NOMO-1 treated with dmso at 0.1 percent for 144 hours (cell line): ENCODE measurements at regions not wholly inside any gene's neighbourhood (a gene's known extent, or its start where the extent isn't known, plus 50 kb on each side); places are given as distances from the start of the nearest gene placed in this dataset.
"Not testable (repeated sequence)": the region's sequence is repeated elsewhere in the genome, so short reads cannot be mapped to it uniquely, and the experiment has no call there.

Experiments used
- DNase-seq: peaks from one replicate; lab custom pipeline; 2025; ENCODE audit not compliant: unreplicated experiment; lab: John Stamatoyannopoulos, UW

DNA sequence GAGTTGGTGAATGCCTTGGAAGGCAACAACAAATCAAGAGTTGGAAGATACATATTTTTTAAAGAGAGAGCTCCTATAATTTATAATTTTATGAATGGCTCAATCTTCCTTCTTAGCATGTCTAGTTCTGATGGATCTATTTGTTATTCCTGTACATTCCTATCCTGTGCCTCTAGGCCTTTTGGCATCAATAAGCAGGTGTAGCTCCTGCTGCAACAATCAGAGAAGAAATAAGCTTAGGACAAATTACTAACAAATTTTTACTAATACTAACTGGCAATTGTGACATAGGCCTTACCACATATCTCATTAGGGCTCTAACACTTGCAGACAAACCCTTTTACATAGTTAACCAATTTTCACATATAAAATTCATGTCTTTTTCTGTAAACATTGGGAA, 682.0 kb downstream of the LTN1 start:
- no peak for DNase-seq

DNA sequence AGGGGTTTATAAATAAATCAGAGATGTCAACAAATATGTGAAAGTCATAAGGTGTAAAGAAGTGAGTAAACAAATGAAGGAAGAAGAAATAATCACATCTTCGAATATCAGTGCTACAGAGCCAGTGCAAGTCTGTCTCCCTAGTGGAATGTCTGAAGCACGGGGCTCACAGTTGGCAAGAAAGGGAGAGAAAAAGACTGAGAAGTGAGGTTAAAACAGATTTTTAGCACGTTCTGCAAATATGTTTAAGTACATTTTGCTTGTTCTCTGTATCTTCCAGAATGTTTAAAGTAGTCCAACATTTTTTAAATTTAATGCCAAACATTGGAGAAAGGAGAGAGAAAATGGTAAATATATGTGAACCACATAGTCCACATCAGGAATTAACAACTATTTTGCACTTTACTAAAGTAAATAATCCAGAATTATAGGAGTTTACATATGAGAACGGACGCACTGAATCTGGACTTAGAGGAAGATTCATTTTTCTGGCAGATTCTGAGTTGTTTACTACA, 682.4 kb downstream of the LTN1 start:
- DNase-seq = no peak

DNA sequence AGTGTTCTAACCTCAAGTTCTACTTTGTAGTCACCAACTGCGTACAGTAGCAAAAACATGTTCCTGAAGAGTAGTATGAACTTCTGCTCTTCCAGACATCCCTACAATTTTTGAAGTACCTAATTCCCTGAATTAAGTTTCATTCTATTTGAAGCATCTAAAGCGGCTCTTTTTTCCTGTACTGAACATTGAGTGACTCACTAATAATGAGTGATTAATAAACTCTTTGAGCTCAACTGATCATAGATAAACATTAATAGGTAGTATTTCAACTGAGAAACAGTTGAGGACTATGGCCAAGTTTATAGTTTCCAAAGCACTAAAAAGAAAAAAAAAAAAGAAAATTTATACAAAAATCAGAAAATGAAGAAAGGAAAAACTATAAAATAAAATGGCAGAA, 683.1 kb downstream of the LTN1 start:
- no peak for DNase-seq

DNA sequence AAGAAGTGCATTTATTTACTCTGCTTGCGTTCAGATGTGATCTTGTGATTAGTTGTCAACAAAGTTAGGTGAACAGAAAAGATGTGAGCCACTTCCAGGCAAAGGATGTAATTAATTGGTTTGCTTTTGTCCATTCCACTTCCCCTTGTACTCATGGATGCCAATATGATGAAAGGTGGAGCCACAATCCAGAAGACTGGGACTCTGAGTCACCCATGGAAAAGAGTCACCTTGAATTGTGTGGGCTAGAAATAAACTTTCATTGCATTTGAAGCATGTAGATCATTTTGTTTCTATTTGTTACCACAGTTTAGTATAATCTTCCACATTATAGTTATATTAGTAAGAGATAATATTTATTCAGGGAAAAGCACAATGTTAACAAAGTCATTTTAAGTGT, 684.2 kb downstream of the LTN1 start:
- DNase-seq = no peak

DNA sequence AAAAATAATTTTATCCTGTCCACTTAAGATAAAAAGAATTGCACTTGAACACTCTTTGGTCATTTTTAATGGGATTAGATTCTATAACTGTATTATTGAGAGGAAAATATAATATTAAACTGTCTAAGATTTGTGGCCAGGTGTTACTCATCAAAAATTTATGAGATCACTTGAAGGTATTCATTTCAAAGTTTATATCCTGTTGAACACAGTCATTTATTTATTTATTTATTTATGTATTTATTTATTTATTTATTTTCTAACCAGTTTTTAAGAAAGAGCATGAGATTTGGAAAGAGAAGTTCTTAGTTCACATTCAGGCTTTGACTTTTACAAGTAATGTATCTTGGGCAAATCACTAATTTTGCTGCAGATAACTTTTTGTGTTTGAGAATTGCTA, 692.7 kb downstream of the LTN1 start:
- DNase-seq = no peak

DNA sequence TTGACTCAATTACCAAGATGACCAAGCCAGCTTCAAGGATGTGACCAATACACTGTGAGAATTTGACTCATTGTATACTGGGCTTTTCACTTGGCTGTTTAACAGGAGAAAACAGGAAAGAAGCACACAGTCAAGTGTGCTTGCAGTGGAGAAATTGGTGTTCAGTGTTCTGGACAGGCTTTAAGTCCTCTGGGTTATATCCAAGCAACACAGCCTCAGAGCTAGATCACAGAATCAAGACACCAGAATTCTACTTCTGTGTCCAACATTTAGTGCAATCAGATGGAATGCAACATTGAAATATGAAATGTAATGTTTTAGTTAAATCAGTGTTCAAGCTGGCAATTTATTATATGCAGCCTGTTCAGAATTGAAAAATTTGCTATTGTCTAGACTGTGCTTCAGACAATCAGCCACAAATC, 694.4 kb downstream of the LTN1 start:
- no peak for DNase-seq

DNA sequence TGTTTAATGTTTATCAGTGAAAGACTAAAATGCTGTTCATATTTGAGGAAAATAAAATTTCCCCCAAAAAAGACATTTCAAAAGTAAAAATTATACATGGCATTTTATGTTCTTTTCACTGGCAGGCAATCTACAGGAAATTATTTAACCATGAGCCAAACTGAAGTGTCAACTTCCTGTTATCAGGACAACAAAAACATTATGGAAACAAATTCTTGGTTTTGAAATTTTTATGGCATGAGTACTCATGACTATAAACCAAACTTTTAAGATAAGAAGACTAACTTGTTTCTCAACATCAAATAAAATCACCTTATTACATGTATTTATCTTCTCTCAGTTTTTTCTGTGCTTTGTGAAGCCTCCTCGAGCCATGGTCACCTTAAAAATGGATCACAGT, 698.6 kb downstream of the LTN1 start:
- no peak for DNase-seq

DNA sequence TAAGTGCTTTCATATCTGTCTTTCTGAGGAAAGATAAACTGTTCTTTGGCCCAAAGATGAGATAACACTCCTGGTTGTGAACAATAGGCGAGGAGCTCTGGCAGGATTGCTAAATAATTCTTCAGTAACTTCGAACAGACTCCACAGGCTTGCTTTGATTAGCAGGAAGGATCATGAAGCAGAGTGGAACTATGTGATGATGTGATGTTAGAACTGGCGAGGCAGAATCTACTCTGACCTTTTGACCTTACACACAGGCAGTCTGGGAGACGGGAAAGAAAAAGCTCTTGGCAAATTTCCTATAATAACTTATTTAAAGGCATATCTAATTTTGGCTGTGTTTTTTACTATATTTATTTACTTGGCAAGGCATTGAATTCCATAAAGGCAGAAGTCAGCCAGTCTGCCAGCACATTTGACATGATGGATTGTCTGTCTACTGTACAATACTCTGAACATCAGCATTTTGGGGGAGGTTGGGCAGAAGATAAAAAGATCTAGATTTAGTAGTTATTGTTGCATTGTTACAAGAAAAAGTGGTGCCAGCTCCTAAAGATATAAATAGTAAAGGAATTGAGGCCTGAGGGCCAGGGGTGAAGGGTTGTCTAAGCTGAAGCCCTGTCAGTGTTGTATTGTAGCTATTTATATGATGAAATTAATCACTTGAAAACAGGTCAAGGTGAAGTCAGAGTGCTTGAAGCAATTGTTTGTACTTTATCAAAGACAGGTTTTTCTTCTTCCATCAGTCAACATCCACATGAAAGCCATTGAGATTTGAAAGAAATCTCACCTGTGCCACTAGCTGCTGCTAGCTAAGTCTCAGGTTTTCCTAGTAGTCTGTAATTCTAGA, 708.8 kb downstream of the LTN1 start:
- DNase-seq = no peak

DNA sequence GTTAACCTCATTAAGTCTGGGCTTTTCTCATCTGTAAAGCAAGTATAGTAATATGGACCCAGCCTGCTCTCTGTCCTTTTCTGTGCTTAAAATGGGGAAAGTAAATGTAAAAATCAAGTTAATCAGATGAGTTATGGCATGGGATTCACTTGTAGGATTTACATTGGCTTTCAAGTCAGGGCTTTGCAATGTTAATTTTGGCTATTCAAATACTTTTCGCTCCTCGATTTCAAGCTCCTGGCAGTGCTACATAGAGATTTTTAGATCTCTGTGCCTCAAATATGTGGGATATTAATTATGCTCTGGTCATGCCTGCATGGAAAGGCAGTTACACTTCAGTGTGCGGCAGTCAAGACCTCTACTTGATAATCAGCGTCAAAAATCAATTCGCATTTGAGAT, 709.8 kb downstream of the LTN1 start:
- no peak for DNase-seq

DNA sequence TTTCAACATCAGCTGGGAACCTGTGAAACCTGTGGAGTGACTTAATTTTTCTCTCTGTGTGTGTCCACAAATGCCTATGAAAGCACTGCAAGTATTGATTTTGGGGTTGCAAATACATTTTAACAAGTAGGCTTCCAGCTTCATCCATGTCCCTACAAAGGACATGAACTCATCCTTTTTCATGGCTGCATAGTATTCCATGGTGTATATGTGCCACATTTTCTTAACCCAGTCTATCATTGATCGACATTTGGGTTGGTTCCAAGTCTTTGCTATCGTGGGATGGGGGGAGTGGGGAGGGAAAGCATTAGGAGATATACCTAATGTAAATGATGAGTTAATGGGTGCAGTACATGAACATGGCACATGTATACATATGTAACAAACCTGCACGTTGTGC, 711.3 kb downstream of the LTN1 start:
- not testable (repeated sequence) for DNase-seq

DNA sequence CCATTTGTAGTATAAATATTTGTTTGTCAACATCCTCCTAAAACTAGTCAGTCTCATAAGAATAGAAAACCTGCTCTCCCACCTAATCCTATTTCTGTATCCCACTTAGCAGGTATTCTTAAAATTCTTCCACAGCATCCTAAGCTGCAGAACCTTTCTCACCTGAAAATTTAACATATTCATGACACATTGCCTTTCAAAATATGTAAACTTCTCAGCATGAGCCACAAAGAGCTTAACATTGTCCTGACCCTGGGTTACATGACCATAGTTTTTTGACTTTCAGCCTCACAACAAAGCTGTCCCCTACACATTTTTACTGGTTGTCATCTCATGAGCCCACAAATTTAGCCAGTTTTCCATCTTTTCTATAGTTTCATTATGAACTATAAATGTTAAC, 712.1 kb downstream of the LTN1 start:
- DNase-seq = no peak

DNA sequence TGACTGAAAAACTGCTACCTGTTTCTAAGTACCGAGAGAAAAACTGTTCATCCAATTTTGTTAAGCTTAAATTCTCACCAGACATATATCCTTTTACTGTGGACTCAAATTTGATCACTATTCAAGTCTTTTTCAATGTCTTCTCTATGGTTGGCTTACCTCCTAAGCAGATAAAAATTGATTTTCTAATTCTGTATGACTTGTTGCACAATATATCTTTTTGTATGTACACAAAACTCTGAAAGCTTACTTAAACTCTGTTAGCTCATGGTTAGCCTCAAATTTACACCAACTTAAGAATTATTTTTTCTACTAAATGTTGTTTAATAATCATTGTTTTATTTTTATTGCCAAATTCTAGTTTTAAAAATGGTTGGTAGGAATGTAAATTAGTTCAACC, 715.4 kb downstream of the LTN1 start:
- no peak for DNase-seq

DNA sequence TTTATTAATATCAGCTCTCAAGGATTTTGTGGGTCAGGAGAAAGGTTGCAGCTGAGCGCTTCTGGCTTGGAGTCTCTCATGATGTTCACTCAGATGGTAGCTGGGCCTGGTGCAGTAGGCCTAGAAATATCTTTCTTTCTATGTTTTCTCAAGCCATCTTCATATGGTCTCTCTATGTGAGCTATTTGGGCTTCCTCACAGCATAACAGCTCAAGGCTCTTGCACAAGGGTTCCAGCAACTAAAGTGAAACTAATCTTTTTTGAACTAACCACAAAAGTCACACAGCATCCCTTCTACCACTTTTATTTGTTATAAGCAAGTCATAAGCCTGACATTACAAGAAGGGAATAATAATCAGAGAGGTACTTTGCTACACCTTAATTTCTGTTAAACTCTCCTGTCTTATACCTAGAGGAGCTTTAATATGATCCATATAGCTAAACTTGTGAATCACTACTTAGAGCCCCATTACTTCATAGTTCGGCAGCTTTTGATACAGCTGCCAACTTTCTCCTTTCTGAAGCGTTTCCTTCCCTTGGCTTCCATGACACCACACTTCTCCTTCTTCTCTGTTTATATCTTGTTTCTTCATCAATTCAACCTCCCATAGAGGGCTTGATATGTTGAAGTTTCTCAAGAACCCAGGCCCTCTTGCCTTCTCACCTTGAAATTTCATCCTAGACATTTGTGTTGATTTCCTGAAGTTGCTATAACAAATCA, 720.2 kb downstream of the LTN1 start:
- DNase-seq = peak; percentile 1

DNA sequence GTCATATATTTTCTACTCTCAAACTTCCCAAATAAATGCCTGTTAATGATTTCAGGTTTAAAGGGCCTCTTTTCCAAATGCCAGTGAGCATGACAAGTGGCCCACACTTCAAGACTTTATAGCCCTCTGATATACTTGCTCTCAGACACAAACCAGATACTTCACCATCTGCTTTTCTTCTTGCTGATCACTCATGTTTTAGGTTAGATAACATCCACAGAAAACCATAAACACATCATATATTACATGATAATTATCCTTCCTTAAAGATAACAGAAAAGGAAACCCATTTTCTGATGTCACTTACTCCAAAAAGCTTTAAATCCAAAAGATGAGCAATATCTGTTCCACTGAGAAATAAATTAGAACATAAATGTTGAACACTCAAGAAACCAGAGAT, 723.5 kb downstream of the LTN1 start:
- no peak for DNase-seq

DNA sequence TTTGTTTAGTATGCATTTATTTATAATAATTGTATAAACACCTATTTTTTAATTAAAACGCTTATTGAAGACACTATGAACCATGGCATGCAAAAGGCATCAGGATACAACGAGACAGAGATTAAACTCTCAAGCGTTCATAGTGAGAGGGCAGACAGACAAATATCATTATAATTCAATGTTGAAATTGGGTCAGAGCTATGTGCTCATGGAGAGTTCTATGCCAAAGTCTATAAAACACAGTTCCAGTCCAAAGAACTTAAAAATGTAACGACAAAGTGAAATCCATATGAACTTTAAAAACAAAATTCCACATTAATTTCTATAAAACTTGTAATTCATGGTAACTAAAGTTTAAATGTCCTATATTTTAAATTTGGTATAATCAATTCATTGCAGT, 724.0 kb downstream of the LTN1 start:
- no peak for DNase-seq

DNA sequence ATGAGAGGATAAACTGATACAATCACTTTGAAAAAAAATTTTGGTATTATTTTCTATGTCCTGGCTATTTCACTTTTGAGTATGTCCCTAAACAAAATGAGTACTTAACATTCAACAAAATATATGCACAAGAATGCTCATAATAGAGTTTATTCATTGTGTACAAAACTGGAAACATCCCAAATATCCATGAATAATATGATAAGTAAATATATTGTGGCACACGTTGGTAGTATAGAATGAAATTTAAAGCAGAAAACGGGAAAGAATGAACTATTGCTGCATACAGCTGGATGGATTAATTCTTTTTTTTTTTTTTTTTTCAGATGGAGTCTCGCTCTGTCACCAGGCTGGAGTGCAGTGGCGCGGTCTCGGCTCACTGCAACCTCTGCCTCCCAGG, 725.2 kb downstream of the LTN1 start:
- no peak for DNase-seq

DNA sequence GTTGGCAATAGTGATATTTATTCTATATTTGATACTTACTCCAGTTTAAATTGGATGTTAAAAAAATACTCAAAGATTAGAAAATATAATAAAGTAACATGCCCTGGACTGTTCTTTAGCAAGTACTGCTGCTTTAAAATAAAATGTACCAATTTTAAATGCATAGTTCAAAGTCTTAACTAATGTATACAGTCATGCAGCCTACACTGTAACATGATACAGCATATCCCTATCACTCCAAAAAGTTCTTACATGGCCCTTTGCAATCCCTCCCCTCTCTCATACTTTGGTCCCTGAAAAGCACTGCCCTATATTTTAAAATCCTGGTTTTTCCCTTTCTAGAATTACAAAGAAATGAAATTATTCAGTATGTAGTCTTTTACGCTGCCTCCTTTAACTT, 726.6 kb downstream of the LTN1 start:
- no peak for DNase-seq

DNA sequence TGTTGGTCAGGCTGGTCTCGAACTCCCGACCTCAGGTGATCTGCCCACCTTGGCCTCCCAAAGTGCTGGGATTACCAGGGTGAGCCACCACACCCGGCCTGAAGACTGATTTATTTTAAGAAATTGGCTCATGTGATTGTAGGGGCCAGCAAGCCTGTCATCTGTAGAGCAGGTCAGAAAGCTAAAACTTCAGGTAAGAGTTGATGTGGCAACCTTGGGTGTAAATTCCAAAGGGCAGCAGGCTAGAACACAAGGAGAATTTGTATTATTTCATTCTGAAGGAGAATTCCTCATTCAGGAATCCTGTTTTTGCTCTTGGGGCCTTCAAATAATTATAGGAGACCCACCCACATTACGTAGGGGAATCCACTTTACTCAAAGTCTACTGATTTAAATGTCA, 728.7 kb downstream of the LTN1 start:
- DNase-seq = no peak

DNA sequence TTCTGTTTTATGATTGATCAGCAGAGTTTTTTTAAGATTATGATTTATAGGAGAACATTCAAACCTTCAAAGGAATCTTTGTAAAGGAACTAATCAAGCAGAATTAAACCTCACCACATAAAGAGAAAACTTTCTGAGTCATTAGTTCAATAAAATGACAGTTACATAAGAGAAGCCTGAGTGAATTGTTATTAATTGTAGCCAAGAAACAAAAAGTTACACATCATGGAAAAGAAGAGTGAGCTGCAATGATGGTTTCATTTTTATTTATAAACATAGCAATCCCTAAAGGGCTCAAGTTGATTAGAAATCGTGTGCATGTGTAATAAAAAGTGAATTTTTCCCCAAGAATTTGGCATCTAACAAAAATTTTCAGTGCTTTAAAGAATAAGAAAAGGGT, 731.4 kb downstream of the LTN1 start:
- no peak for DNase-seq

DNA sequence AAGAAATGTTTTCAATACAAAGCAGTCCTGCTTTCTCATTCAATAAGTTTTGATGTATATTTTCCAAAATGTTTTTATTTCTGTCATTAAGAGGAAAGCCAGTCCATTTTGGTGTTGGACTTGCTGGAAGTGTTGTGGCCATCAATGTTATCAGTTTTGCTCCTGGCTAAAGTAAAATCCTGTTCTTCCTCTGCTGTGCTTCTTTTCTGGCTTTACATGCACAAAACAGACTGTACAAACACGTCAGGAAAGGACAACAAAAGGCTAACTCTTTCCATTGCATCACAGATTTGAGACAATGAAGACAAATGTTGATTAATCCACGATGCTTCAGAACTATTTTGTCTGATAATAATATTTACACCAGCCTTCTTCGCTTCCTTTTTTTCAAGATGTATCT, 735.4 kb downstream of the LTN1 start:
- DNase-seq = no peak

DNA sequence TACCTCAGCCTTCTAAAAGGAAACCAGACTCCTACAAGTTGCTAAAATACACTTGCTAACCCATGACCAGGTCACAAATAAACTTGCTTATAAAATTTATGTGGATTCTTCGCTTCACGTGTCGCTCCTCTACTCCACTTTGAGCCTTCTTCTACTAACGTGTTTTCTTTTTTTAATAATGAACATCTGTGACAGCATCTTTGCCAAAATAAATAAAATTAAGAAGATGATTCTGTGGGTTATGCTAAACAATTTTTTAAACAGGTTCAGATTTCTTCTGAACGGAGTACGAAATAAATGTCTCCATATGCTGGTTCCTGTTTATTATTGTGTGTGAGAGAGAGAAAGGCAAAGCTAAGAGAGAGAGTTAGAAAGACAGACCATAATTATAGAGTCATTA, 735.8 kb downstream of the LTN1 start:
- DNase-seq = no peak

DNA sequence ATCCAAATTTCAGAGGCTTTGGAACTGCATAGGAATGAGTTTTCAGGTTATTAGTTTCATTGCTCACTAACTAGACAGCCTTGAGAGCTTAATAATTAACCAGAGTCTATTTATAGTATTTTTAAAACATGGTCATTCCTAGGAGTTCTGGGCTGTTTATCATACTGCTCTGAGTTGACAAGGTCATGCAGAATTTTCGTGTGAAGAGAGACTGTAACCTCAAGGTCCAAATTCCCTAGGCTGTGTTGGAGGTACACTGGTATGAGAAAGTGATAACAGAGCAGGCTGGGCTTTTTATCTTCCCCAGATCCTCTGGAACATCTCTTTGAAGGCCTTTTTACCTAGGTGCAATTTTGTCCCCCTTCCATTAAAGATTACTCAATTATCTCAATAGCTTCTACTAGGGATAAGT, 736.3 kb downstream of the LTN1 start:
- DNase-seq = no peak
